ENCODE measurements at regions not wholly inside any gene's neighbourhood (a gene's known extent, or its start where the extent isn't known, plus 50 kb on each side); places are given as distances from the start of the nearest gene placed in this dataset.

DNA sequence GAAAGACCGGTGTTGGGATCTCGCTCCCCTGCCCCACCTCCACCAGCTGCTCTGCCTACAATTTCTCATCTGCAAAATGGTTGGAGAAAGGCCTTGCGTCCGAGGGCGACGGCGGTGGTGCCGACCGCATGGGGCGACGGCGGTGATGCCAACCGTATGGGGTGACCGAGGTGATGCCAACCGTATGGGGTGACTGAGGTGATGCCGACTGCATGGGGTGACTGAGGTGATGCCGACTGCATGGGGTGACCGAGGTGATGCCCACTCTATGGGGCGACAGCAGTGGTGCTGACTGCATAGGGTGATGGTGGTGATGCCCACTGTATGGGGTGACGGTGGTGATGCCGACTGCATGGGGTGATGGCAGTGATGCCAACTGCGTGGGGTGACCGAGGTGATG is 171.0 kb downstream of the OLFM1 start:
- no peak for TF ChIP-seq EZH2 (IDR thresholded peaks at IDR 0.05; ENCODE audit: low read length)
- TF ChIP-seq, protein P1, sequence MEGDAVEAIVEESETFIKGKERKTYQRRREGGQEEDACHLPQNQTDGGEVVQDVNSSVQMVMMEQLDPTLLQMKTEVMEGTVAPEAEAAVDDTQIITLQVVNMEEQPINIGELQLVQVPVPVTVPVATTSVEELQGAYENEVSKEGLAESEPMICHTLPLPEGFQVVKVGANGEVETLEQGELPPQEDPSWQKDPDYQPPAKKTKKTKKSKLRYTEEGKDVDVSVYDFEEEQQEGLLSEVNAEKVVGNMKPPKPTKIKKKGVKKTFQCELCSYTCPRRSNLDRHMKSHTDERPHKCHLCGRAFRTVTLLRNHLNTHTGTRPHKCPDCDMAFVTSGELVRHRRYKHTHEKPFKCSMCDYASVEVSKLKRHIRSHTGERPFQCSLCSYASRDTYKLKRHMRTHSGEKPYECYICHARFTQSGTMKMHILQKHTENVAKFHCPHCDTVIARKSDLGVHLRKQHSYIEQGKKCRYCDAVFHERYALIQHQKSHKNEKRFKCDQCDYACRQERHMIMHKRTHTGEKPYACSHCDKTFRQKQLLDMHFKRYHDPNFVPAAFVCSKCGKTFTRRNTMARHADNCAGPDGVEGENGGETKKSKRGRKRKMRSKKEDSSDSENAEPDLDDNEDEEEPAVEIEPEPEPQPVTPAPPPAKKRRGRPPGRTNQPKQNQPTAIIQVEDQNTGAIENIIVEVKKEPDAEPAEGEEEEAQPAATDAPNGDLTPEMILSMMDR (optimal IDR thresholded peaks at IDR 0.05 in 1 of 3, IDR thresholded peaks at IDR 0.05 in 1 of 3, conservative IDR thresholded peaks at IDR 0.05 in 1 of 3; ENCODE audit: extremely low read depth in 1 of 3, insufficient read depth in 2 of 3, low read length in 3 of 3): no peak

All from keratinocyte (primary cell).